ENCODE measurements at regions not wholly inside any gene's neighbourhood (a gene's known extent, or its start where the extent isn't known, plus 50 kb on each side); places are given as distances from the start of the nearest gene placed in this dataset.
"Not testable (repeated sequence)": the region's sequence is repeated elsewhere in the genome, so short reads cannot be mapped to it uniquely, and the experiment has no call there.

GRCh38 chr14:106810168-106810567, 1283.8 kb downstream of the TMEM121 start:
- TF ChIP-seq CTCF (IDR thresholded peaks at IDR 0.05; ENCODE audit: insufficient read depth, low read depth, low read length); EZH2 (IDR thresholded peaks at IDR 0.05; ENCODE audit: insufficient read depth, low read length): not testable (repeated sequence)
